ENCODE measurements at regions not wholly inside any gene's neighbourhood (a gene's known extent, or its start where the extent isn't known, plus 50 kb on each side); places are given as distances from the start of the nearest gene placed in this dataset.

GRCh38 chr2:136356125-136357006, 238.4 kb upstream of the CXCR4 start:
- Histone ChIP-seq H3K36me3 (no peaks in the 10 kb centered on the region), H3K27ac (no peak overlapping the region), H3K4me1 (no peaks in the 10 kb centered on the region), H3K4me3 (no peak overlapping the region), H3K9me3 (no peaks in the 10 kb centered on the region), H3K27me3 (no peaks in the 10 kb centered on the region)
- DNase-seq: no peak
- no peak for ATAC-seq
- no peak for TF ChIP-seq CTCF (IDR thresholded peaks at IDR 0.05)
- intact Hi-C loops (cut with DNase I): no loop called here

- ATAC-seq: no peak
- intact Hi-C loops (cut with DNase I): no loop called here
Observed at GRCh38 chr2:136351684-136352083, 233.7 kb upstream of the CXCR4 start.

GRCh38 chr2:136347981-136348380, 230.0 kb upstream of the CXCR4 start:
- H3K27ac ChIP-seq: no peak overlapping the region
- TF ChIP-seq CTCF (IDR thresholded peaks at IDR 0.05): no peak
- peaks cover 0 to 10% of the 10 kb centered on the region in 2 donors for H3K9me3 ChIP-seq
- H3K4me3 ChIP-seq: no peak overlapping the region
- no peaks in the 10 kb centered on the region for H3K27me3 ChIP-seq
- no peaks in the 10 kb centered on the region for H3K36me3 ChIP-seq
- intact Hi-C loops (cut with DNase I): no loop called here
- no peak for DNase-seq
- no peaks in the 10 kb centered on the region for H3K4me1 ChIP-seq
- ATAC-seq: no peak

More at GRCh38 chr2:136351684-136352083, 233.7 kb upstream of the CXCR4 start:
- peaks cover 0 to 10% of the 10 kb centered on the region in 2 donors for H3K9me3 ChIP-seq
- H3K27ac ChIP-seq: no peak overlapping the region
- H3K27me3 ChIP-seq: no peaks in the 10 kb centered on the region
- no peak overlapping the region for H3K4me3 ChIP-seq
- TF ChIP-seq CTCF (IDR thresholded peaks at IDR 0.05): no peak
- no peaks in the 10 kb centered on the region for H3K36me3 ChIP-seq
- DNase-seq: no peak
- H3K4me1 ChIP-seq: no peaks in the 10 kb centered on the region

GRCh38 chr2:136344339-136344738, 226.4 kb upstream of the CXCR4 start:
- Histone ChIP-seq H3K36me3 (no peaks in the 10 kb centered on the region), H3K27me3 (no peaks in the 10 kb centered on the region), H3K9me3 (no peaks in the 10 kb centered on the region), H3K4me1 (no peaks in the 10 kb centered on the region), H3K4me3 (no peak overlapping the region), H3K27ac (no peak overlapping the region)
- ATAC-seq (no peak), DNase-seq (no peak)
- no peak for TF ChIP-seq CTCF (IDR thresholded peaks at IDR 0.05)
- intact Hi-C loops (cut with DNase I): no loop called here

- no peak overlapping the region for H3K4me3 ChIP-seq
- H3K9me3 ChIP-seq: no peaks in the 10 kb centered on the region
- intact Hi-C loops (cut with DNase I): no loop called here
- no peak overlapping the region for H3K27ac ChIP-seq
- no peaks in the 10 kb centered on the region for H3K4me1 ChIP-seq
- no peak for TF ChIP-seq CTCF (IDR thresholded peaks at IDR 0.05)
- H3K36me3 ChIP-seq: no peaks in the 10 kb centered on the region
- no peaks in the 10 kb centered on the region for H3K27me3 ChIP-seq
- DNase-seq (no peak), ATAC-seq (no peak)
Observed at GRCh38 chr2:136342138-136342537, 224.2 kb upstream of the CXCR4 start.

Data from left lung (tissue), 4 donors.